Activated CD4-positive, CD25-positive, alpha-beta regulatory T cell treated with anti-CD3 and anti-CD28 coated beads, Interleukin-2, amount 50 U/mL, for 24 hours (primary cell): ENCODE measurements at regions not wholly inside any gene's neighbourhood (a gene's known extent, or its start where the extent isn't known, plus 50 kb on each side); places are given as distances from the start of the nearest gene placed in this dataset.
"Not testable (repeated sequence)": the region's sequence is repeated elsewhere in the genome, so short reads cannot be mapped to it uniquely, and the experiment has no call there.

ENCODE experiments used
- ATAC-seq, 2 donors: fragments of 150-1000 bp; cut with Tn5 transposase; one replicate each; pipeline ENCODE4 v1.10.0; 2021; ENCODE audit warnings: mild to moderate bottlenecking in 1 of 2, moderate library complexity in 1 of 2

DNA sequence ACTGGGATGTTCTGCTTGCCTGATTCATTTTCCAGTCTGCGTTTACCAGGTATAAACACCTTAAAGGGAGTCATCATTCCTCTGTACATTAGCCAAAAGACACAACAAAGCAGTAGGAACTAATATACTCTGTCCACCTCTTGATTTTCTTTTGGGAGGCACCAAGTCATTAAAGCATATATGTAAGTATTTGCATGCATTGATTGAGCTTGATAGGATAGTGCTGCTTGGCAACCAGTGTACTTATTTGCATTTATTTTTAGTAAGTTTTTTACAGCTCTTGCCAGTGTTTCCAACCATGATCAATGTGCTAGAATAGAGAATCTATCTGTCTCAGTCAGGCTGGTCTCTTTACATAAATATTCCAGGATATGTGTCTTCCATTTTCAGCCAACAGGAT lies 353.3 kb upstream of the SEMA3C start:
- no peak for ATAC-seq

GRCh38 chr7:81268551-81268950 lies 349.7 kb upstream of the SEMA3C start:
- ATAC-seq: no peak

DNA sequence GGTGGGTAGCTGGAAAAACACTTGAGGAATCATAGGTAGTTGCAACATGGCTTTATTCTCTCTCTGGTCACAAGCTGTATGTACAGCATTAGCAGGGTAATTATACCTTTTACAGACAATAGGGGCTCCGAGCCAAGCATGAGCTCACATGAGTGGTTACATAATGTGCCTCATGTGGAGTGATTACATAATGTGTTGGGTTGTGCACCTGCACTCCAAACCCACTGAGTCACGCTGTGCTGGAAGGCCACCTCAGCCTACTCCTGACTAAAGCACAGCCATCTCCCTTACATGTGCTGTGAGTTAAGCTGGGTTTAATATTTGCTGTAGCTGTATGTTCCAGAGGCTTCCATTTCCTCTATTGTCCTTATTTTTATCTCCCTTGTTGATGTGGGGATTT lies 348.7 kb upstream of the SEMA3C start:
- ATAC-seq: no peak

GRCh38 chr7:81264116-81264515 lies 345.3 kb upstream of the SEMA3C start:
- no peak for ATAC-seq

GRCh38 chr7:81260152-81260551 lies 341.3 kb upstream of the SEMA3C start:
- ATAC-seq: no peak

GRCh38 chr7:81256991-81257390 lies 338.1 kb upstream of the SEMA3C start:
- no peak for ATAC-seq

GRCh38 chr7:81248420-81248819 lies 329.6 kb upstream of the SEMA3C start:
- no peak for ATAC-seq

DNA sequence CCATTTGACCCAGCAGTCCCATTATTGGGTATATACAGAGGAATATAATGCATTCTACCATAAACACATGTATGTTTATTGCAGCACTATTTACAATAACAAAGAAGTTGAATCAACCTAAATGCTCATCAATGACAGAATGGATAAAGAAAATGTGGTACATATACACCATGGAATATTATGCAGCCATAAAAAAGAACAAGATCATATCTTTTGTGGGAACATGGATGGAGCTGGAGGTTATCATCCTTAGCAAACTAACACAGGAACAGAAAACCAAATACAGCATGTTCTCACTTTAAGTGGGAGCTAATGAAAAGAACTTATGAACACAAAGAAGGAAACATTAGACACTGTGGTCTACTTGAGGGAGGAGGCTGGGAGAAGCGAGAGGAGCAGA lies 328.5 kb upstream of the SEMA3C start:
- not testable (repeated sequence) for ATAC-seq

DNA sequence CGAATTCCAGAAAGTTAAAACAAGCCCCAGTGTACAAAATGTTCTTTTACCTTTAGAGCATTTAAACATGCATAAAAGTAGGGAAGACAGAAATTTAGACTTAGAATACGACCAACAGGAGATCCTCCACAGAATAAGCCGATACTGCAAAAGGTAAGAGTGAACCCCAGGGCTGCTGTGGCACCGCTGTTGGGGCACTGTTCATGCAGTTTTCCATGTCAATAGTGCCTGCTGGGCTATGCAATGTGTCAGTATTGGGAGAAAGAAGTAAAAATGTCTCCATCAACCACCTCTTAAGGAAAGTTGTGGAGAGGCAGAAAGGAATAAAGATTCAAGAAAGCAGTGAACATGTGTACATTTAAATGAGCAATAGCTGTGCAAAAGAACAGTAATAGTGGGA lies 326.5 kb upstream of the SEMA3C start:
- no peak for ATAC-seq

DNA sequence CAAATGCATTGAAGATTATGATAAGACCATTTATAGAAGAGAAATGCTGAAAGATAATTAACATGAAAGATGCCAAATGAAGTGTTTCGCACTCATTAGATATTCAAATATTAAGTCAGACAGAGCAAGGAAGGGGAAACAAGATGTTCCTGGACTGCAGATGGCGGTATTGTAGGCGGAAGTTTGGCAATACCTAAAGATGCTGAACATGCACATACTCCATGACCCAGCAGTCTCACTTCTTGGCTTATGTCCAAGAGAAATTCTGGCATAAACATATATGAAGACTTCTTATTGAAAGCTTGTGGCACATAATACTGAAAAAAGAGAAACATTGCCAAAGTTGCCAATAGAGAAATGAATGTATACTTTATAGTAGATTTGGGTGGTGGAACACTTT lies 325.4 kb upstream of the SEMA3C start:
- ATAC-seq: no peak

DNA sequence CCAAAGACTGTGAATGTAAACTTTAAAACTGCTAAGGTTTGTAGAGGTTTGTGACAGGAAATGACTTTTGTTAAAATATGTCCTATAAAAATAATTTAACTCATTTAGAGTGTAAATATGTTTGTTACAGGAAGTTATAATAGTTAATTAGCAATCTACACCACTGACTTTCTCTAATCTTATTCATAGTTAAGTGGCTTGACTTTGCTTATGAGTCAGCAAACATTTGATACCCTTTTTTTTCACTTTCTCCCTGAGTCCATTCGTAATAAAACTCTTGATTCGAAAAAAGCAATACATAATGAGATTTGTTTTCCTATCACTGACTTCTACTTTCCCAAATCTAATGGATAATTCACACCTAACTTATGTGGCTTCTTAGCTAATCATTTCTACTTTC lies 317.7 kb upstream of the SEMA3C start:
- ATAC-seq: no peak

DNA sequence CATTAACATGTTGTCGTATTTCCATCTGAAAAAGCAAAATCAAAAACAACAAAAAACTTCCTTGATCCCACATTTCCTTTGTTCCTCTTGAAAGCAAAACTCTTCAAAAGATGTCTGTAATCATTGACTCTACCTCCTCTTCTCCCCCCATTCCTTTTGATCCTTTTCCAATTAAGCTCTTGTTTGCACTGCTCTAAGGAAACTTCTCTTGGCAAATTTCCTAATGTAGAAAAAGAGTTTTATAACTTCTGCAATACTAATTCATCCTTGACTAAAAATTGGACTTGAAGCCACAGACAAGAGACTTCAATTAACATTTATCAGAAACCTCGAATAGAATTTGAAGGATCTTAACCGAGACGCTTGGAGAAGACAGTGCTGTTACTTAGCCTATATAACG lies 317.1 kb upstream of the SEMA3C start:
- no peak for ATAC-seq

DNA sequence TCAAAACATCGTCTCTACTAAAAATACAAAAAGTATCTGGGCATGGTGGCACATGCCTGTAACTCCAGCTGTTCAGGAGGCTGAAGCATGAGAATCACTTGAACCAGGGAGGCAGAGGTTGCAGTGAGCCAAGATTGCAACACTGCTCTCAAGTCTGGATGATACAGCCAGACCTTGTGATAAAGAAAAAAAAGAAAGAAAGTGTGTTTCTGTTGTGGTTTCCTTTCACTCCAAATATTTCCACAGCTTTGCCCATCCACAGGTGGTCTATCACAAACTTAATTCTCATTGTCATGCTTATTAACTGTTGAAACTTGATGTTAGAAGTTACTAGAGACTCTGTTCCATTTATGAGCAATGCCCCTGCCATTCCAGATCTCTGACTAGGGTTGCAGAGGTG lies 316.0 kb upstream of the SEMA3C start:
- ATAC-seq: no peak

DNA sequence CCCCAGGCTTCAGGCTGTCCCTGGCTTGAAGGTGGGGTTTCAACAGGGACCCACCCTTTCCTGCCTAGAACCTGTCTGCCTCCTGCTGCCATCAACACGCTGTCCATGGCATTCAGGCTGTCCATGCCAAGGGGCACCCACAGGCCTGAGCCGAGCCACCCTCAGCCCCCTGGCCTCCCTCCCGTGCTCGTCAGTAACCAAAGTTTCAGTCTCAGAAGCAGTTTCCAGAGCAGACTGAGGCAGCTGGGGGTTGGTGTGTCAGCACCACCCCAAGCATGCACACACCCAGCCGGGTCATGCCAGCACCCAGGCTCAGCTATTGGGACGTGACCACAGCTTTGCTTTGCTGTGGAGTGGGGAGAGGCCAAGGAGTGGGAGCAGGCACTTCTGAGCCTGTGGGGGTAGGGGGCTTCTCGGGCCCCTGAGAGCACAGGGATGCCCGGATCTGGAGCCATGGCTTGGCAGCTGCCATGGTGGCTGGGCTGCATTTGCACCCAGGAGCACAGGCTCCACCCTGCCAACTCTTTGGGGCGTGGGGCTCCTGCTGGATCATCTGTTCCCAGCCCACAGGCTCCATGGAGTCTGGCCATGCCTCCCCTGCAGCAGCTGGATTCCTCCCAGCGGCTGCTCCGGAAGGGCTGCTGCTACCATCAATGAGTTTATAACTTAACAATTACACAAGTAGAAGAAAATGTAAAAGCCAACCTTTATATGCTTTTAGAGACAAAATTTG lies 314.5 kb upstream of the SEMA3C start:
- no peak for ATAC-seq

GRCh38 chr7:81232084-81232799 lies 313.4 kb upstream of the SEMA3C start:
- ATAC-seq: no peak

- no peak for ATAC-seq
These were observed 312.5 kb upstream of the SEMA3C start for GRCh38 chr7:81231301-81231838.

GRCh38 chr7:81226234-81226633 lies 307.4 kb upstream of the SEMA3C start:
- no peak for ATAC-seq

DNA sequence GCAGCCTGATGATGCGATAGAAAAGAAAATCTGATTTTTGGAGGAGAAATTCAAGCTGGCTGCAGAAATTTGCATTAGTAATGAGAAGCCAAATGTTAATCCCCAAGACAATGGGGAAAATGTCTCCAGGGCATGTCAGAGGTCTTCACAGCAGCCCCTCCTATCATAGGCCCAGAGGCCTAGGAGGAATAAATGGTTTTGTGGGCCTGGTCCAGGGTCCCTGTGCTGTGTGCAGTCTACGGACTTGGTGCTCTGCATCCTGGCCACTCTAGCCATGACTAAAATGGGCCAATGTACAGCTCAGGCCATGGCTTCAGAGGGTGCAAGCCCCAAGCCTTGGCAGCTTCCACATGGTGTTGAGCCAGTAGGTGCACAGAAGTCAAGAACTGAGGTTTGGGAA lies 303.8 kb upstream of the SEMA3C start:
- ATAC-seq: not testable (repeated sequence)

- ATAC-seq: no peak
These were observed 302.8 kb upstream of the SEMA3C start for GRCh38 chr7:81221527-81222217.

DNA sequence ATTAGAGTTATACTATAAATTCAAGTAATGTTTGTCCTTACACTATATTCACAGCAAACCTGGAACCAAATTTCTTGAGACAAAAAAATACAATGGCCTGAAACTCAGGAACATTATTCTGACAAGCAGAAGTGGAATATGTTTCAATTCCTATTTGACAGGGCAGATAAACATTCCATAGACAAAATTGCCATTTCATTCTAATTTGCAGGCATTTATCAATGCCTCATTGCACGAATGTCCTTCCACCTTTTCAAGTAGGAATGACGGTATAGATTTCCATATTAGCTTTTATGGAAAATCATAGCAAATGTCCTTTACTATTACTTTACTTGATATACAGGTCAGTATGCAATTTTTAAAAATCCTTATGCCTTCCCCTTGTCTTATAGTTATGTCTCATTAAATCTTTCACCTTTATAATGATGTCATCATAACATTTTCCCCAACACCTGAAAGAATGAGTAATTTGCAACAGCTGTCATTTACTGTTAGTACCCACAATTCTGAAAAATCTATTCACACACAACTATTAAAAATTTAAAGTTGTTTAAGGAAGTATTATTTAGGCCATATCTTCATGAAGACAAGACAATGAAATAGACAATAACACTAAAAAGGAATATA lies 299.7 kb upstream of the SEMA3C start:
- no peak for ATAC-seq

DNA sequence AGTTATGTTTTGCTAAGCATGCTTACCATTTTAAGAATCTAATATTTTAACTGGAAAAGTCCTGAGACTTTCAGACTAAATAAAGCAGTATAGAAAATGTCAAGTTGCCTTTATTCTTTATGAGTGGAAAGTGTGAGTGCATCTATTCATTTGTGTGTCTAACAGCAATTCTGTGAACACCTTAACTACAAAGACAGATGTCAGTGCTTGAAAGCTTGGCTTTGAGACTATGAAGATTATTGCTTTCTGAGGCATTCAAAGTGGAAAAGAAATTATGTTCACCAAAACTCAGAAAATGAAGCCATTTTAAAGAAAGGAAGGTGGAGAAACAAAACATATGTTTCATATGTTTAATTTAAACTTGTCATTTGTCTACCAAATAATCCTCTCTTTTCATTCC lies 294.5 kb upstream of the SEMA3C start:
- ATAC-seq: no peak

DNA sequence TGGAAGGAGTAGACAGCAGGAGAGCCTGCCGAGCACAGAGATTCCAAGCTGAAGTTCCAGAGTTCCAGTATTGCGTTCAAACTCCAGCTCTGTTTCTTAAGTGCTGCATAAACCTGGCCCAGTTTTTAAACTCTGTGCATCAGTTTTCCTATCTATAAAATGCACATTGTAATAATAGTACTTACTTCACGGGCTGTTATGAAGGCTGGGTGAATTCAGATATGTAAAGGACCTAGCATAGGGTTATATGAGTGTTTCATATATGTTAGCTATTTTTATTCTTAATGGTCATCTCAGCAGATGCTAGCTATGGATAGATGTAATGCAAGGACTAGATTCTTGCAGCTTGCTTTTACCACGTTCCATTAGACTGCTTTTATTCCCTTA lies 293.1 kb upstream of the SEMA3C start:
- ATAC-seq: no peak

GRCh38 chr7:81211204-81211933 lies 292.5 kb upstream of the SEMA3C start:
- no peak for ATAC-seq
